Mesenchymal stem cell (in vitro differentiated cells and primary cell): ENCODE measurements at regions not wholly inside any gene's neighbourhood (a gene's known extent, or its start where the extent isn't known, plus 50 kb on each side); places are given as distances from the start of the nearest gene placed in this dataset.
"Not testable (repeated sequence)": the region's sequence is repeated elsewhere in the genome, so short reads cannot be mapped to it uniquely, and the experiment has no call there.

ENCODE experiments used
- DNase-seq: peaks from one replicate; pipeline ENCODE4 v3.0.0-alpha.2; 2013
- H2AFZ ChIP-seq: one replicate; pipeline ENCODE4 v1.6.1; 2013; ENCODE audit warnings: low read depth, mild to moderate bottlenecking, control low read depth, inconsistent platforms, low read length, moderate library complexity
- H2AK5ac ChIP-seq: 2 replicates; pipeline ENCODE4 v1.6.1; 2013; ENCODE audit warnings: low read length, moderate library complexity, mild to moderate bottlenecking, inconsistent platforms; ENCODE audit not compliant: severe bottlenecking
- H2BK120ac ChIP-seq: one replicate; pipeline ENCODE4 v1.6.1; 2013; ENCODE audit warnings: low read depth, mild to moderate bottlenecking, inconsistent platforms, low read length, moderate library complexity
- H2BK12ac ChIP-seq, 2 experiments: one replicate each; pipeline ENCODE4 v1.6.1; 2013; ENCODE audit warnings: inconsistent platforms in 2 of 2, low read length in 2 of 2, mild to moderate bottlenecking in 2 of 2, moderate library complexity in 2 of 2, control low read depth in 1 of 2
- H2BK15ac ChIP-seq: one replicate; pipeline ENCODE4 v1.6.1; 2013; ENCODE audit warnings: mild to moderate bottlenecking, low read depth, inconsistent platforms; ENCODE audit not compliant: poor library complexity, severe bottlenecking
- H2BK5ac ChIP-seq: 2 replicates; pipeline ENCODE4 v1.6.1; 2013; ENCODE audit warnings: low read depth, mild to moderate bottlenecking, low read length, control low read depth, inconsistent platforms; ENCODE audit not compliant: poor library complexity, severe bottlenecking
- H3K14ac ChIP-seq, 2 experiments: one replicate each; pipeline ENCODE4 v1.6.1; 2013; ENCODE audit warnings: inconsistent platforms in 2 of 2, low read length in 2 of 2, control low read depth in 1 of 2, mild to moderate bottlenecking in 1 of 2, moderate library complexity in 1 of 2
- H3K18ac ChIP-seq, 2 experiments: one replicate each; pipeline ENCODE4 v1.6.1; 2013; ENCODE audit warnings: inconsistent platforms in 2 of 2, low read length in 2 of 2, control low read depth in 1 of 2, low read depth in 1 of 2, mild to moderate bottlenecking in 1 of 2
- H3K23ac ChIP-seq, 2 experiments: one replicate each; pipeline ENCODE4 v1.6.1; 2013; ENCODE audit warnings: inconsistent platforms in 2 of 2, low read length in 2 of 2, mild to moderate bottlenecking in 2 of 2, moderate library complexity in 2 of 2, control low read depth in 1 of 2
- H3K27ac ChIP-seq: 2 replicates; pipeline ENCODE4 v1.5.1; 2013; ENCODE audit warnings: mild to moderate bottlenecking, moderate library complexity, low read length, control low read depth, inconsistent platforms; ENCODE audit not compliant: poor library complexity, severe bottlenecking
- H3K27me3 ChIP-seq, 2 experiments: 2 replicates each; pipeline versions ENCODE4 v1.6.1 to v1.7.0; 2013; ENCODE audit warnings: low read length in 2 of 2, mild to moderate bottlenecking in 2 of 2, moderate library complexity in 2 of 2, control low read depth in 1 of 2, inconsistent platforms in 1 of 2; ENCODE audit not compliant: control insufficient read depth in 1 of 2, insufficient read depth in 1 of 2
- H3K36me3 ChIP-seq, 2 experiments: 2 replicates each; pipeline versions ENCODE4 v1.6.1 to v1.7.0; 2013; ENCODE audit warnings: low read length in 2 of 2, control low read depth in 1 of 2, inconsistent platforms in 1 of 2, low read depth in 1 of 2, mild to moderate bottlenecking in 1 of 2; ENCODE audit not compliant: insufficient read depth in 2 of 2, control insufficient read depth in 1 of 2
- H3K4ac ChIP-seq, 2 experiments: one replicate each; pipeline ENCODE4 v1.6.1; 2013; ENCODE audit warnings: inconsistent platforms in 2 of 2, low read length in 2 of 2, mild to moderate bottlenecking in 2 of 2, moderate library complexity in 2 of 2, control low read depth in 1 of 2, low read depth in 1 of 2
- H3K4me1 ChIP-seq: 2 replicates; pipeline ENCODE4 v1.6.1; 2013; ENCODE audit warnings: low read depth, low read length, control low read depth; ENCODE audit not compliant: control insufficient read depth, insufficient read depth
- H3K4me2 ChIP-seq: 2 replicates; pipeline ENCODE4 v1.6.1; 2013; ENCODE audit warnings: low read length, mild to moderate bottlenecking, inconsistent platforms; ENCODE audit not compliant: poor library complexity, severe bottlenecking
- H3K4me3 ChIP-seq, 2 experiments: 2 replicates each; pipeline versions ENCODE4 v1.5.1 to v1.7.0; 2013; ENCODE audit warnings: low read length in 2 of 2, mild to moderate bottlenecking in 2 of 2, control low read depth in 1 of 2, low read depth in 1 of 2; ENCODE audit not compliant: insufficient read depth in 1 of 2
- H3K79me1 ChIP-seq: replicated peaks from 2 replicates; pipeline ENCODE4 v1.6.1; 2013; ENCODE audit warnings: mild to moderate bottlenecking, control low read depth, low read length, inconsistent platforms; ENCODE audit not compliant: poor library complexity, severe bottlenecking
- H3K9ac ChIP-seq: 2 replicates; pipeline ENCODE4 v1.7.0; 2013; ENCODE audit warnings: mild to moderate bottlenecking, low read length, moderate library complexity
- H3K9me3 ChIP-seq: 2 replicates; pipeline ENCODE4 v1.7.0; 2013; ENCODE audit warnings: mild to moderate bottlenecking, low read length; ENCODE audit not compliant: control insufficient read depth
- H4K8ac ChIP-seq: one replicate; pipeline ENCODE4 v1.6.1; 2013; ENCODE audit warnings: inconsistent platforms, mild to moderate bottlenecking, low read length, moderate library complexity
- H4K91ac ChIP-seq: one replicate; pipeline ENCODE4 v1.6.1; 2013; ENCODE audit warnings: mild to moderate bottlenecking, low read length, inconsistent platforms
- WGBS: methylation state at CpG from one replicate; pipeline ENCODE4 v1.1.7; 2013; ENCODE audit warnings: mixed read lengths; 5-methylcytosine and 5-hydroxymethylcytosine counted together

- Histone ChIP-seq H3K4ac (no peak overlapping the region), H3K23ac (no peak overlapping the region), H2BK15ac (no peak overlapping the region), H3K27me3 (no peaks in the 10 kb centered on the region), H4K8ac (no peak overlapping the region), H2AK5ac (no peak overlapping the region), H3K4me3 (no peak overlapping the region), H2BK12ac (no peak overlapping the region), H3K9me3 (peaks cover 3% of the 10 kb centered on the region), H4K91ac (no peak overlapping the region), H2BK5ac (no peak overlapping the region), H3K27ac (no peak overlapping the region), H3K36me3 (no peaks in the 10 kb centered on the region), H3K14ac (no peak overlapping the region), H2BK120ac (no peak overlapping the region), H3K79me1 (no peaks in the 10 kb centered on the region), H3K4me1 (no peaks in the 10 kb centered on the region), H2AFZ (no peak overlapping the region), H3K4me2 (no peak overlapping the region), H3K9ac (no peak overlapping the region), H3K18ac (no peak overlapping the region)
- no peak for DNase-seq
Observed at GRCh38 chr2:22143840-22144239, 1020.1 kb downstream of the TDRD15 start.

- DNase-seq = no peak
- peaks cover 23% of the 10 kb centered on the region for H3K9me3 ChIP-seq
- H2BK5ac ChIP-seq = no peak overlapping the region
- no peak overlapping the region for H2AFZ ChIP-seq
- H4K8ac ChIP-seq = no peak overlapping the region
- H3K18ac ChIP-seq = no peak overlapping the region
- no peak overlapping the region for H2BK120ac ChIP-seq
- H3K4me2 ChIP-seq = no peak overlapping the region
- H2BK15ac ChIP-seq = no peak overlapping the region
- no peaks in the 10 kb centered on the region for H3K4me1 ChIP-seq
- H3K36me3 ChIP-seq = no peaks in the 10 kb centered on the region
- no peaks in the 10 kb centered on the region for H3K27me3 ChIP-seq
- H3K4me3 ChIP-seq = no peak overlapping the region
- no peak overlapping the region for H2BK12ac ChIP-seq
- 50% methylated on average over 2 of the region's 2 CpGs for WGBS
- no peak overlapping the region for H2AK5ac ChIP-seq
- no peak overlapping the region for H3K27ac ChIP-seq
- no peak overlapping the region for H3K9ac ChIP-seq
- H4K91ac ChIP-seq = no peak overlapping the region
- no peak overlapping the region for H3K4ac ChIP-seq
- H3K79me1 ChIP-seq = no peaks in the 10 kb centered on the region
- no peak overlapping the region for H3K23ac ChIP-seq
- no peak overlapping the region for H3K14ac ChIP-seq
Observed at GRCh38 chr2:22153931-22154613, 1030.3 kb downstream of the TDRD15 start.

GRCh38 chr2:22156661-22157060, 1032.9 kb downstream of the TDRD15 start:
- H3K79me1 ChIP-seq, H4K8ac ChIP-seq, H3K36me3 ChIP-seq, H3K18ac ChIP-seq, H3K27ac ChIP-seq, H3K14ac ChIP-seq, H3K27me3 ChIP-seq, H3K4ac ChIP-seq, H2BK120ac ChIP-seq, H2AK5ac ChIP-seq, H3K4me2 ChIP-seq, H3K4me3 ChIP-seq, H2BK12ac ChIP-seq, H3K9ac ChIP-seq, H4K91ac ChIP-seq, H2BK5ac ChIP-seq, H2BK15ac ChIP-seq, H3K4me1 ChIP-seq, H2AFZ ChIP-seq, H3K23ac ChIP-seq, DNase-seq: not testable (repeated sequence)
- WGBS = 84% methylated on average over 6 of the region's 6 CpGs
- peaks cover 18% of the 10 kb centered on the region for H3K9me3 ChIP-seq

- H3K36me3 ChIP-seq = no peaks in the 10 kb centered on the region
- no peak overlapping the region for H3K27ac ChIP-seq
- H3K27me3 ChIP-seq = no peaks in the 10 kb centered on the region
- no peak overlapping the region for H3K4me3 ChIP-seq
- no peak overlapping the region for H4K8ac ChIP-seq
- H4K91ac ChIP-seq = no peak overlapping the region
- no peak overlapping the region for H3K4me2 ChIP-seq
- H2BK15ac ChIP-seq = no peak overlapping the region
- no peak overlapping the region for H2AFZ ChIP-seq
- H3K79me1 ChIP-seq = no peaks in the 10 kb centered on the region
- no peak overlapping the region for H3K4ac ChIP-seq
- no peak overlapping the region for H3K9ac ChIP-seq
- no peak overlapping the region for H3K23ac ChIP-seq
- H3K9me3 ChIP-seq = peaks cover 28% of the 10 kb centered on the region
- no peak overlapping the region for H3K18ac ChIP-seq
- no peak overlapping the region for H2AK5ac ChIP-seq
- no peak overlapping the region for H2BK120ac ChIP-seq
- no peak overlapping the region for H3K14ac ChIP-seq
- no peak overlapping the region for H2BK12ac ChIP-seq
- no peak for DNase-seq
- no peak overlapping the region for H2BK5ac ChIP-seq
- 53% methylated on average over 4 of the region's 4 CpGs for WGBS
- H3K4me1 ChIP-seq = no peaks in the 10 kb centered on the region
Observed at GRCh38 chr2:22167256-22167655, 1043.5 kb downstream of the TDRD15 start.
